ENCODE measurements at regions not wholly inside any gene's neighbourhood (a gene's known extent, or its start where the extent isn't known, plus 50 kb on each side); places are given as distances from the start of the nearest gene placed in this dataset.

GRCh38 chr12:127339065-127339464, 927.9 kb upstream of the TMEM132C start:
- Histone ChIP-seq H2AFZ (ENCODE audit: low read depth, low read length) (no peak overlapping the region), H3K9ac (replicated peaks; ENCODE audit: extremely low read depth, insufficient read depth, low read length) (no peak overlapping the region), H3K27ac (ENCODE audit: insufficient read depth, low read depth, low read length) (no peak overlapping the region), H3K9me3 (replicated peaks; ENCODE audit: control insufficient read depth, insufficient read depth, low read length) (peaks cover 5% of the 10 kb centered on the region), H3K4me3 (replicated peaks in 1 of 3; ENCODE audit: insufficient read depth in 1 of 3, low read depth in 1 of 3, low read length in 3 of 3) (no peak overlapping the region), H3K79me2 (ENCODE audit: control insufficient read depth, insufficient read depth, low read length) (no peaks in the 10 kb centered on the region), H3K4me1 (ENCODE audit: control insufficient read depth, extremely low read depth, insufficient read depth, low read length) (no peaks in the 10 kb centered on the region), H3K36me3 (ENCODE audit: control insufficient read depth in 2 of 2, extremely low read depth in 1 of 2, insufficient read depth in 2 of 2, low read length in 2 of 2) (no peaks in the 10 kb centered on the region), H3K27me3 (ENCODE audit: control insufficient read depth in 2 of 2, insufficient read depth in 2 of 2, low read length in 2 of 2) (no peaks in the 10 kb centered on the region), H4K20me1 (replicated peaks; ENCODE audit: control insufficient read depth, extremely low read depth, insufficient read depth, low read length) (no peaks in the 10 kb centered on the region), H3K9me1 (replicated peaks; ENCODE audit: control insufficient read depth, extremely low read depth, insufficient read depth, low read length) (no peaks in the 10 kb centered on the region), H3K4me2 (ENCODE audit: insufficient read depth, low read length) (no peak overlapping the region)
- ChIA-PET CTCF (no interaction called here), POLR2A (no interaction called here)
- no peak for TF ChIP-seq EZH2 (IDR thresholded peaks at IDR 0.05; ENCODE audit: borderline replicate concordance, low read depth, low read length, severe bottlenecking)
- no peak for TF ChIP-seq POLR2AphosphoS5 (IDR thresholded peaks at IDR 0.05; ENCODE audit: insufficient read depth, low read depth, low read length)
- no peak for TF ChIP-seq POLR2A (IDR thresholded peaks at IDR 0.05; ENCODE audit: low read depth, low read length)
- dilution Hi-C loops (cut with MboI; ENCODE audit: extremely low pct_ligation_motif_present, low sequenced_read_pairs) (no loop called here), intact Hi-C loops (cut with micrococcal nuclease) (no loop called here)
- BruUV-seq (replicated peaks), result no TSS peak
- no peak for DNase-seq (ENCODE audit: low read depth, low spot score)
- no peak for FAIRE-seq

- H3K36me3 ChIP-seq (ENCODE audit: control insufficient read depth in 2 of 2, extremely low read depth in 1 of 2, insufficient read depth in 2 of 2, low read length in 2 of 2), result no peaks in the 10 kb centered on the region
- no peaks in the 10 kb centered on the region for H3K79me2 ChIP-seq (ENCODE audit: control insufficient read depth, insufficient read depth, low read length)
- intact Hi-C loops (cut with micrococcal nuclease), result no loop called here
- H2AFZ ChIP-seq (ENCODE audit: low read depth, low read length), result no peak overlapping the region
- H3K9me1 ChIP-seq (replicated peaks; ENCODE audit: control insufficient read depth, extremely low read depth, insufficient read depth, low read length), result no peaks in the 10 kb centered on the region
- no peaks in the 10 kb centered on the region for H4K20me1 ChIP-seq (replicated peaks; ENCODE audit: control insufficient read depth, extremely low read depth, insufficient read depth, low read length)
- no peak for DNase-seq (ENCODE audit: low read depth, low spot score)
- no peak for TF ChIP-seq JUN (IDR thresholded peaks at IDR 0.05; ENCODE audit: borderline replicate concordance, insufficient read depth, insufficient read length, low read depth)
- no peak for TF ChIP-seq CTCF (IDR thresholded peaks at IDR 0.05; ENCODE audit: extremely low read depth in 1 of 2, insufficient read depth in 1 of 2, low read depth in 1 of 2, low read length in 2 of 2)
- TF ChIP-seq MYC (IDR thresholded peaks at IDR 0.05; ENCODE audit: low read depth, low read length), result no peak
- TF ChIP-seq GATA2 (IDR thresholded peaks at IDR 0.05; ENCODE audit: insufficient read depth, insufficient read length, low read depth, low read length), result no peak
- no peak for TF ChIP-seq EZH2 (IDR thresholded peaks at IDR 0.05; ENCODE audit: borderline replicate concordance, low read depth, low read length, severe bottlenecking)
- no peak overlapping the region for H3K4me3 ChIP-seq (replicated peaks in 1 of 3; ENCODE audit: insufficient read depth in 1 of 3, low read depth in 1 of 3, low read length in 3 of 3)
- H3K4me1 ChIP-seq (ENCODE audit: control insufficient read depth, extremely low read depth, insufficient read depth, low read length), result no peaks in the 10 kb centered on the region
- no peaks in the 10 kb centered on the region for H3K27me3 ChIP-seq (ENCODE audit: control insufficient read depth in 2 of 2, insufficient read depth in 2 of 2, low read length in 2 of 2)
- H3K4me2 ChIP-seq (ENCODE audit: insufficient read depth, low read length), result no peak overlapping the region
- H3K9me3 ChIP-seq (replicated peaks; ENCODE audit: control insufficient read depth, insufficient read depth, low read length), result peaks cover 4% of the 10 kb centered on the region
- H3K9ac ChIP-seq (replicated peaks; ENCODE audit: extremely low read depth, insufficient read depth, low read length), result no peak overlapping the region
- POLR2A ChIA-PET, result no interaction called here
- CTCF ChIA-PET, result no interaction called here
- dilution Hi-C loops (cut with MboI; ENCODE audit: extremely low pct_ligation_motif_present, low sequenced_read_pairs), result no loop called here
- H3K27ac ChIP-seq (ENCODE audit: insufficient read depth, low read depth, low read length), result no peak overlapping the region
- FAIRE-seq, result no peak
- BruUV-seq (replicated peaks), result no TSS peak
These were observed 926.6 kb upstream of the TMEM132C start for GRCh38 chr12:127340381-127340780.

All from endothelial cell of umbilical vein (primary cell).